GM12864 (cell line): ENCODE measurements at regions not wholly inside any gene's neighbourhood (a gene's known extent, or its start where the extent isn't known, plus 50 kb on each side); places are given as distances from the start of the nearest gene placed in this dataset.

ENCODE experiments used
- DNase-seq: peaks from one replicate; pipeline ENCODE4 v3.0.0-alpha.2; 2011; ENCODE audit warnings: low read depth
- H3K4me3 ChIP-seq: 2 replicates; pipeline ENCODE4 v1.5.1; 2011; ENCODE audit warnings: mild to moderate bottlenecking, low read depth, low read length, control low read depth
- TF ChIP-seq, protein P1 (sequence below): IDR thresholded peaks from 2 replicates; pipeline ENCODE4 v1.5.1; 2011; ENCODE audit warnings: low read depth, mild to moderate bottlenecking, moderate library complexity, low read length, control low read depth, inconsistent platforms; ENCODE audit errors: missing control alignments

DNA sequence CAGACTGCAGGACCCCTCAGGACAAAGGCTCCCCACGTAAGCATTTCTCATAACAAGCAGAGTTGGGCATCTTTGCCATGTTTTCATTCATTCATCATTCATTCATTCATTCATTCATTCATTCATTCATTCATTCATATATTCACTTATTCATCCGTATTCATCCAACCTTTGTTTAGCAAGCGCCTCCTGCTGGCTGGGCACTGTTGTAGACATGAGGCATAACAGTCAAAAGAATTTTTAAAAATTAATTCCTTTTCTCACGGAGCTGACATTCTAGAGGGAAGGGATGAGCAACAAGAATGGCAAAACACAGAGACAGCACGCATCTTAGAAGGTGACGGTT is 351.7 kb upstream of the TNRC6C start:
- TF ChIP-seq, protein P1, sequence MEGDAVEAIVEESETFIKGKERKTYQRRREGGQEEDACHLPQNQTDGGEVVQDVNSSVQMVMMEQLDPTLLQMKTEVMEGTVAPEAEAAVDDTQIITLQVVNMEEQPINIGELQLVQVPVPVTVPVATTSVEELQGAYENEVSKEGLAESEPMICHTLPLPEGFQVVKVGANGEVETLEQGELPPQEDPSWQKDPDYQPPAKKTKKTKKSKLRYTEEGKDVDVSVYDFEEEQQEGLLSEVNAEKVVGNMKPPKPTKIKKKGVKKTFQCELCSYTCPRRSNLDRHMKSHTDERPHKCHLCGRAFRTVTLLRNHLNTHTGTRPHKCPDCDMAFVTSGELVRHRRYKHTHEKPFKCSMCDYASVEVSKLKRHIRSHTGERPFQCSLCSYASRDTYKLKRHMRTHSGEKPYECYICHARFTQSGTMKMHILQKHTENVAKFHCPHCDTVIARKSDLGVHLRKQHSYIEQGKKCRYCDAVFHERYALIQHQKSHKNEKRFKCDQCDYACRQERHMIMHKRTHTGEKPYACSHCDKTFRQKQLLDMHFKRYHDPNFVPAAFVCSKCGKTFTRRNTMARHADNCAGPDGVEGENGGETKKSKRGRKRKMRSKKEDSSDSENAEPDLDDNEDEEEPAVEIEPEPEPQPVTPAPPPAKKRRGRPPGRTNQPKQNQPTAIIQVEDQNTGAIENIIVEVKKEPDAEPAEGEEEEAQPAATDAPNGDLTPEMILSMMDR = peak; percentile 21
- H3K4me3 ChIP-seq = no peak overlapping the region
- no peak for DNase-seq

DNA sequence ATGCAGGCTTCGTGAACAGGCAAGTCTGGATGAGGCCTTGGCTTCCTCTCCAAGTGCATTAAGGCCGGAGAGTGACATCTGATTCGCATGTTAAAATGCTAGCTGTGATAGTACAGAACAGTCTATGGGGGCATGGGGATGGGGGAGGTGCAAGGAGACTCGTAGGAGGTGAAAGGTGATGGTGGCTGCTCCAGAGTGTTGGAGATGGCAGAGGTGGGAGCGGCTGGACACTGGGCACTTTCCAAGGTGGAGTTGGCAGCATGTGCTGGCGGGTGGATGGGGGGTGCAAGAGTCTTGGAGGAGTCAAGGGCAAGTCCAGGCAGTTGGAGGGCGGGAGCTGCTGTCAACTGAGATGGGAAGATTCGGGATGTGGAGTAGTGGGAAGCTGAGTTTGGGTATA is 350.9 kb upstream of the TNRC6C start:
- DNase-seq = no peak
- no peak overlapping the region for H3K4me3 ChIP-seq
- TF ChIP-seq, protein P1 = no peak

DNA sequence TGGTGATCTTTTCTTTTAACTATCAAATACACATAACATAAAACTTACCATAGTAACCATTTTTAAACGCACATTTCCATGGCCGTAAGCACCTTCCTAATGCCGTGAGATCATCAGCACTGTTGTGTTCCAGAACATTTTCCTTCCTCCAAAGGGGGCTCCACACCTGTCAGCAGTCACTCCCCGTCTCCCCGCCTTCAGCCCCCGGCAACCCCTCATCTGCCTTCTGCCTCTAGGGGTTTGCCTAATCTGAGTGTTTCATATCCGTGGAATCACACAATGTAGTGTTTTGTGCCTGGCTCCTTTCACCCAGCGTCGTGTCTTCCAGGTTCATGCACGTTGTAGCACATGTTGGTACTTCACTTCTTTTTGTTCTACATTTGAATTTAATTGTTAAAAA is 350.1 kb upstream of the TNRC6C start:
- no peak for DNase-seq
- TF ChIP-seq, protein P1 = no peak
- H3K4me3 ChIP-seq = no peak overlapping the region

DNA sequence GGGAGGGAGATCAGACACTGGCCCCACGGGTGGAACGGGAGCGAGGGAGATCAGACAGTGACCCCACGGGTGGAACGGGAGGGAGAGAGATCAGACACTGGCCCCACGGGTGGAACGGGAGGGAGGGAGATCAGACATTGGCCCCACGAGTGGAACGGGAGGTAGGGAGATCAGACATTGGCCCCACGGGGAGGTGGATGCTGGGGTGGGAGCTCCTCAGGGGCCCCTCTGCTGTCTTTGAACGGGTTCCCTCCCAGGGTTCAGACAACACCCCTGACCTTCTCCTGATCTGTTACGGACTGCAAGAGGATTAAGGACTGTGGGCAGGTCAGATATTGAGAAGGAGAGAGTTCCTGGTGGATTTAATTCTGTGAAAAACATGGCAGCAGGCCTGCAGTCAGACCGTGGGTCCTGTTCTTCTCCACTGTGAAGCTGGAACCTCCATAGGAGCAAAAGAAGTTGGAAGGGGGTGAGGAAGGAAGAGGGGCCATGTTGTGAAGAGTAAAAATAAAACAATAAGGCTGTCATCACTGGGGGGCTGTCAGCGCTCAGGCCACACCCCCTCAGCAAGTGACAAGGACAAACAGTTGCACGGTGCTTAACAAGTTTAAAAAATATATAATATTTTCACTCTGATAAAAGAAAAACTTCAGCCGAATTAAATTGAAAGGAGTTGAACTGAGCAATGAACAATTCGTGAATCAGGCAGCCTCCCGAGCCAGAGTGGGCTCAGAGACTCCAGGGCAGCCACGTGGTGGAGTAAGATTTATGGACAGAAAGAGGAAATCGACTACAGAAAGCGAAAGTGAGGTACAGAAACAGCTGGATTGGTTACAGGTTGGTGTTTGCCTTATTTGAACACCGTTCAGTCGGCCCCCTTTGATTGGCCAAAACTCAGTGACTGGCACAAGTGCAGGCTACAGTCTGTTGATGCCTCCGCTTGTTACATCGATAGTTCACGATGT is 348.7 kb upstream of the TNRC6C start:
- TF ChIP-seq, protein P1 = no peak
- peak; percentile 55 for DNase-seq
- H3K4me3 ChIP-seq = no peak overlapping the region

DNA sequence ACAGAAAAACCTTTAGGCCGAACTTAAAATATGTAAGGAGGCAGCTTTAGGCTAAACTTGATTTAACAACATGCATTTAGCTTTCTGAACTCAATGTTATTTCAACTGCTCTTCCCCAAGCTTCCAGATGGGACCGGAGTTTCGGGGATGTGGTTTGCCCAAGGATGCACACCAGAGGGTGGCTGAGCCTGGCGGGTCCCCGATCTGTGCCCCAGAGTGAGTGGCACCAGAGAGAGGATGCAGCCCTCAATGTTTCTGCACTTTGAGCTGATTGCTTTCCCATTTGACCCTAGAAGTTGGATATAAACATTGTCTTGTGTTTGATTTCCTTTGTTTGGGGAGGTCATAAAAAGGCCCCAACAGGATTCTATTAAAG is 348.0 kb upstream of the TNRC6C start:
- TF ChIP-seq, protein P1 = no peak
- no peak for DNase-seq
- no peak overlapping the region for H3K4me3 ChIP-seq

DNA sequence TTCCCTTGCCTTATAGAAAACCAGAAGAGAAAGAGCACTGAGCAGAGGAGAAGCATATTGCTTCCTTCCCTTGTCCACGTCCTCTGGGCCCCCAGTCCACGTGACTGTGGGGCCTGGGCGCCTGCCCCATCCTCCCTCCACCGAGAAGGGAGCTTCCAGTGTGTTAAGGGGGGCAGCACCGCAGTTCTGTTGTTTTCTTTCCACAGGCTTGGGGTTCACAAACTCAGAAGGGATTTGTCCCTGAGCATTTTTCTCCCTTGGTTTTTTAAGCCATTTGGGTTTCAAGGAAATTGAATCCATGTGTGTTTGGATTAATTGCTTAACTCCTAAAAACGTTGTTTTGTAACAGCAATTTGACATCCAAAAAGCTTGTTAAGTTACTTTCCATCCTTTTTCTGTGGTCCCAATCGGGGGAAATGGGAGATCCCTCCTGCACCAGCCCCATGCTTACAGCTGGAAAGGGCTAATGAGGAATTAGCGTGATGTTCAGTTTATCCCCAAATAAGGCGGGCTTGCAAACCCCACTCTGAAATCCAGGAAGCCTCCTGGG is 347.5 kb upstream of the TNRC6C start:
- TF ChIP-seq, protein P1 = no peak
- H3K4me3 ChIP-seq = no peak overlapping the region
- DNase-seq = no peak
